ENCODE measurements at regions not wholly inside any gene's neighbourhood (a gene's known extent, or its start where the extent isn't known, plus 50 kb on each side); places are given as distances from the start of the nearest gene placed in this dataset.

- DNase-seq = no peak
- Mint-ChIP-seq H3K4me3 (no peak overlapping the region), H3K36me3 (ENCODE audit: low read depth) (no peaks in the 10 kb centered on the region), H3K27me3 (ENCODE audit: insufficient read depth) (no peaks in the 10 kb centered on the region; the same call in 1 of the 2 replicates), H3K9me3 (no peaks in the 10 kb centered on the region; the same call in 1 of the 2 replicates), H3K4me1 (ENCODE audit: low read depth) (peaks cover 17% of the 10 kb centered on the region), H3K27ac (no peak overlapping the region)
- TF ChIP-seq CTCF (IDR thresholded peaks at IDR 0.05) = no peak
Measured at GRCh38 chr16:59410451-59410850, 676.3 kb upstream of the GOT2 start.

GRCh38 chr16:59405802-59406201, 671.7 kb upstream of the GOT2 start:
- no peaks in the 10 kb centered on the region for H3K36me3 Mint-ChIP-seq (ENCODE audit: low read depth)
- no peak overlapping the region for H3K27ac Mint-ChIP-seq
- H3K4me3 Mint-ChIP-seq = no peak overlapping the region
- peaks cover 5% of the 10 kb centered on the region; the same call in 1 of the 2 replicates for H3K4me1 Mint-ChIP-seq (ENCODE audit: low read depth)
- no peaks in the 10 kb centered on the region; the same call in 1 of the 2 replicates for H3K27me3 Mint-ChIP-seq (ENCODE audit: insufficient read depth)
- H3K9me3 Mint-ChIP-seq = no peaks in the 10 kb centered on the region; the same call in 1 of the 2 replicates
- DNase-seq = no peak
- TF ChIP-seq CTCF (IDR thresholded peaks at IDR 0.05) = no peak

GRCh38 chr16:59404509-59404908, 670.4 kb upstream of the GOT2 start:
- H3K36me3 Mint-ChIP-seq (ENCODE audit: low read depth) = no peaks in the 10 kb centered on the region

GRCh38 chr16:59400830-59401229, 666.7 kb upstream of the GOT2 start:
- H3K27me3 Mint-ChIP-seq (ENCODE audit: insufficient read depth) = no peaks in the 10 kb centered on the region; the same call in 1 of the 2 replicates
- no peaks in the 10 kb centered on the region for H3K36me3 Mint-ChIP-seq (ENCODE audit: low read depth)
- H3K4me3 Mint-ChIP-seq = no peak overlapping the region
- no peak for TF ChIP-seq CTCF (IDR thresholded peaks at IDR 0.05)
- H3K4me1 Mint-ChIP-seq (ENCODE audit: low read depth) = peaks cover 9% of the 10 kb centered on the region; the same call in 1 of the 2 replicates
- no peak overlapping the region for H3K27ac Mint-ChIP-seq
- H3K9me3 Mint-ChIP-seq = no peaks in the 10 kb centered on the region
- no peak for DNase-seq

More at GRCh38 chr16:59404509-59404908, 670.4 kb upstream of the GOT2 start:
- no peaks in the 10 kb centered on the region for H3K27me3 Mint-ChIP-seq (ENCODE audit: insufficient read depth)
- no peak overlapping the region for H3K4me3 Mint-ChIP-seq
- peaks cover 9% of the 10 kb centered on the region; the same call in 1 of the 2 replicates for H3K4me1 Mint-ChIP-seq (ENCODE audit: low read depth)
- no peak overlapping the region for H3K27ac Mint-ChIP-seq
- no peak for TF ChIP-seq CTCF (IDR thresholded peaks at IDR 0.05)
- no peaks in the 10 kb centered on the region; the same call in 1 of the 2 replicates for H3K9me3 Mint-ChIP-seq
- no peak for DNase-seq

GRCh38 chr16:59397638-59398037, 663.5 kb upstream of the GOT2 start:
- no peaks in the 10 kb centered on the region for H3K36me3 Mint-ChIP-seq (ENCODE audit: low read depth)
- H3K4me1 Mint-ChIP-seq (ENCODE audit: low read depth) = peaks cover 9% of the 10 kb centered on the region; the same call in 1 of the 2 replicates
- H3K4me3 Mint-ChIP-seq = no peak overlapping the region
- H3K9me3 Mint-ChIP-seq = no peaks in the 10 kb centered on the region
- DNase-seq = no peak
- H3K27ac Mint-ChIP-seq = no peak overlapping the region
- peaks cover 5% of the 10 kb centered on the region for H3K27me3 Mint-ChIP-seq (ENCODE audit: insufficient read depth)
- TF ChIP-seq CTCF (IDR thresholded peaks at IDR 0.05) = no peak

GRCh38 chr16:59394526-59394925, 660.4 kb upstream of the GOT2 start:
- Mint-ChIP-seq H3K27me3 (ENCODE audit: insufficient read depth) (peaks cover 5% of the 10 kb centered on the region), H3K4me3 (no peak overlapping the region), H3K27ac (no peak overlapping the region), H3K4me1 (ENCODE audit: low read depth) (no peaks in the 10 kb centered on the region), H3K9me3 (no peaks in the 10 kb centered on the region), H3K36me3 (ENCODE audit: low read depth) (no peaks in the 10 kb centered on the region)
- no peak for TF ChIP-seq CTCF (IDR thresholded peaks at IDR 0.05)
- no peak for DNase-seq
